ENCODE measurements at regions not wholly inside any gene's neighbourhood (a gene's known extent, or its start where the extent isn't known, plus 50 kb on each side); places are given as distances from the start of the nearest gene placed in this dataset.

DNA sequence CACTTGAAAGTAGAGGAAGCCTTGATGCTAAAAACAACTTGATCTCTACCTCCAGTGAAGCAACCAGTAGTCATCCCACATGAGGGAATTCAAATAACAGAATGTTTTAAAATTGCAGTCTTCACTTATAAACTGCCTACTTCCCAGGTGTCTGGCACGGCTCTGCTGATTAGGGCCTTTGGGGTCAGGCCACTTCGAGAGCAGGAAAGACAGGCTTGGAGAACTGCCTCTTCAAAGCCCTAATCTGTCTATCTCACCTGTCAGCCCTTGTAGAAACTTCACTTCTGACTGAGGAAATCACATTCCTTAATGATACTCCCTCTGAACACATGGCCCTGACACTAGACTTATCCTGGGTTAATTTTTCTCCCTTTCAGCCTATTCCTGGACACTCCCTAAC lies 458.6 kb downstream of the TENT5A start:
- TF ChIP-seq, protein P1, sequence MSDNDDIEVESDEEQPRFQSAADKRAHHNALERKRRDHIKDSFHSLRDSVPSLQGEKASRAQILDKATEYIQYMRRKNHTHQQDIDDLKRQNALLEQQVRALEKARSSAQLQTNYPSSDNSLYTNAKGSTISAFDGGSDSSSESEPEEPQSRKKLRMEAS (IDR thresholded peaks at IDR 0.05), result no peak
- TF ChIP-seq, protein P2, sequence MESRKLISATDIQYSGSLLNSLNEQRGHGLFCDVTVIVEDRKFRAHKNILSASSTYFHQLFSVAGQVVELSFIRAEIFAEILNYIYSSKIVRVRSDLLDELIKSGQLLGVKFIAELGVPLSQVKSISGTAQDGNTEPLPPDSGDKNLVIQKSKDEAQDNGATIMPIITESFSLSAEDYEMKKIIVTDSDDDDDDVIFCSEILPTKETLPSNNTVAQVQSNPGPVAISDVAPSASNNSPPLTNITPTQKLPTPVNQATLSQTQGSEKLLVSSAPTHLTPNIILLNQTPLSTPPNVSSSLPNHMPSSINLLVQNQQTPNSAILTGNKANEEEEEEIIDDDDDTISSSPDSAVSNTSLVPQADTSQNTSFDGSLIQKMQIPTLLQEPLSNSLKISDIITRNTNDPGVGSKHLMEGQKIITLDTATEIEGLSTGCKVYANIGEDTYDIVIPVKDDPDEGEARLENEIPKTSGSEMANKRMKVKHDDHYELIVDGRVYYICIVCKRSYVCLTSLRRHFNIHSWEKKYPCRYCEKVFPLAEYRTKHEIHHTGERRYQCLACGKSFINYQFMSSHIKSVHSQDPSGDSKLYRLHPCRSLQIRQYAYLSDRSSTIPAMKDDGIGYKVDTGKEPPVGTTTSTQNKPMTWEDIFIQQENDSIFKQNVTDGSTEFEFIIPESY (IDR thresholded peaks at IDR 0.05), result no peak
- TF ChIP-seq YY1 (IDR thresholded peaks at IDR 0.05) (no peak), GABPA (IDR thresholded peaks at IDR 0.05 in 1 of 2, conservative IDR thresholded peaks at IDR 0.05 in 1 of 2) (no peak), HNF4G (IDR thresholded peaks at IDR 0.05) (no peak), HNF4A (conservative IDR thresholded peaks at IDR 0.05) (no peak)
- TF ChIP-seq, protein P3, sequence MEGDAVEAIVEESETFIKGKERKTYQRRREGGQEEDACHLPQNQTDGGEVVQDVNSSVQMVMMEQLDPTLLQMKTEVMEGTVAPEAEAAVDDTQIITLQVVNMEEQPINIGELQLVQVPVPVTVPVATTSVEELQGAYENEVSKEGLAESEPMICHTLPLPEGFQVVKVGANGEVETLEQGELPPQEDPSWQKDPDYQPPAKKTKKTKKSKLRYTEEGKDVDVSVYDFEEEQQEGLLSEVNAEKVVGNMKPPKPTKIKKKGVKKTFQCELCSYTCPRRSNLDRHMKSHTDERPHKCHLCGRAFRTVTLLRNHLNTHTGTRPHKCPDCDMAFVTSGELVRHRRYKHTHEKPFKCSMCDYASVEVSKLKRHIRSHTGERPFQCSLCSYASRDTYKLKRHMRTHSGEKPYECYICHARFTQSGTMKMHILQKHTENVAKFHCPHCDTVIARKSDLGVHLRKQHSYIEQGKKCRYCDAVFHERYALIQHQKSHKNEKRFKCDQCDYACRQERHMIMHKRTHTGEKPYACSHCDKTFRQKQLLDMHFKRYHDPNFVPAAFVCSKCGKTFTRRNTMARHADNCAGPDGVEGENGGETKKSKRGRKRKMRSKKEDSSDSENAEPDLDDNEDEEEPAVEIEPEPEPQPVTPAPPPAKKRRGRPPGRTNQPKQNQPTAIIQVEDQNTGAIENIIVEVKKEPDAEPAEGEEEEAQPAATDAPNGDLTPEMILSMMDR (IDR thresholded peaks at IDR 0.05; ENCODE audit: low read depth, low read length, missing input control), result no peak
